WTC11 (cell line): ENCODE measurements at regions not wholly inside any gene's neighbourhood (a gene's known extent, or its start where the extent isn't known, plus 50 kb on each side); places are given as distances from the start of the nearest gene placed in this dataset.

ENCODE experiments used
- ESRRA ChIP-seq: sonication (generic); formaldehyde crosslinking; IDR thresholded peaks from 2 replicates; pipeline ENCODE4 v1.8.1; 2022; ENCODE audit warnings: mild to moderate bottlenecking, missing genetic modification reagents, borderline replicate concordance
- NFYB ChIP-seq: sonication (generic); formaldehyde crosslinking; conservative IDR thresholded peaks from 2 replicates; pipeline ENCODE4 v1.8.0; 2022; ENCODE audit warnings: low read depth, missing genetic modification reagents
- ZNF232 ChIP-seq: sonication (generic); formaldehyde crosslinking; IDR thresholded peaks from 2 replicates; pipeline ENCODE4 v1.8.0; 2022; ENCODE audit warnings: mild to moderate bottlenecking, missing genetic modification reagents
- TF ChIP-seq, protein P1 (sequence below): fragments of 200-600 bp; IDR thresholded peaks from 2 replicates; pipeline ENCODE4 v1.8.0; 2022; ENCODE audit warnings: antibody characterized with exemption
- TF ChIP-seq, protein P2 (sequence below): fragments of 250-450 bp; sonication (Bioruptor Pico); IDR thresholded peaks from 2 replicates; pipeline ENCODE4 v1.9.0; 2021; ENCODE audit warnings: mild to moderate bottlenecking
- TF ChIP-seq, protein P3 (sequence below): sonication (generic); formaldehyde crosslinking; IDR thresholded peaks from 2 replicates; pipeline ENCODE4 v1.8.1; 2022; ENCODE audit warnings: low read depth, mild to moderate bottlenecking, moderate library complexity, missing genetic modification reagents, borderline replicate concordance
- TF ChIP-seq, protein P4 (sequence below): sonication (generic); formaldehyde crosslinking; IDR thresholded peaks from 2 replicates; pipeline ENCODE4 v1.8.1; 2023; ENCODE audit warnings: mild to moderate bottlenecking, missing genetic modification reagents
- TF ChIP-seq, protein P5 (sequence below): sonication (generic); formaldehyde crosslinking; IDR thresholded peaks from 2 replicates; pipeline ENCODE4 v1.8.0; 2022; ENCODE audit warnings: mild to moderate bottlenecking, missing genetic modification reagents

DNA sequence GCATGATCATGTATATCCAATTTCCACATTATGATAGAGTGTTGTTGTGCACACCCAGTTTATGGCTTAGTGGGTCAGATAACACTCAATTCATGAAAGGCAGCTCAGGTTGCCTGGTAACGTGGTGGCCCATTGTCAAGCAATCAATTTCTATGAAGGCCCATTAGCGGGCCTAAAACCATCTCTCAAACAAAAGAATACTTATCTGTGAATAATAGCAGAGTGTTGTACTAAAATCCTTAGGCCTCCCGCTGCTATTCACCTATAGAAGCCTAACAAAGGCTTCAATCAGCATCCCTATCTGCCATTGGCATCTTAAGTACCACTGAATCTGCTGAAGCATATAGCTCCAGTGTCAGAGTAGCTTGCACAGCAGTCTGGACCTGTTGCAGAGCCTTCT lies 849.6 kb upstream of the POU3F4 start:
- TF ChIP-seq, protein P1, sequence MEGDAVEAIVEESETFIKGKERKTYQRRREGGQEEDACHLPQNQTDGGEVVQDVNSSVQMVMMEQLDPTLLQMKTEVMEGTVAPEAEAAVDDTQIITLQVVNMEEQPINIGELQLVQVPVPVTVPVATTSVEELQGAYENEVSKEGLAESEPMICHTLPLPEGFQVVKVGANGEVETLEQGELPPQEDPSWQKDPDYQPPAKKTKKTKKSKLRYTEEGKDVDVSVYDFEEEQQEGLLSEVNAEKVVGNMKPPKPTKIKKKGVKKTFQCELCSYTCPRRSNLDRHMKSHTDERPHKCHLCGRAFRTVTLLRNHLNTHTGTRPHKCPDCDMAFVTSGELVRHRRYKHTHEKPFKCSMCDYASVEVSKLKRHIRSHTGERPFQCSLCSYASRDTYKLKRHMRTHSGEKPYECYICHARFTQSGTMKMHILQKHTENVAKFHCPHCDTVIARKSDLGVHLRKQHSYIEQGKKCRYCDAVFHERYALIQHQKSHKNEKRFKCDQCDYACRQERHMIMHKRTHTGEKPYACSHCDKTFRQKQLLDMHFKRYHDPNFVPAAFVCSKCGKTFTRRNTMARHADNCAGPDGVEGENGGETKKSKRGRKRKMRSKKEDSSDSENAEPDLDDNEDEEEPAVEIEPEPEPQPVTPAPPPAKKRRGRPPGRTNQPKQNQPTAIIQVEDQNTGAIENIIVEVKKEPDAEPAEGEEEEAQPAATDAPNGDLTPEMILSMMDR: no peak
- TF ChIP-seq, protein P2, sequence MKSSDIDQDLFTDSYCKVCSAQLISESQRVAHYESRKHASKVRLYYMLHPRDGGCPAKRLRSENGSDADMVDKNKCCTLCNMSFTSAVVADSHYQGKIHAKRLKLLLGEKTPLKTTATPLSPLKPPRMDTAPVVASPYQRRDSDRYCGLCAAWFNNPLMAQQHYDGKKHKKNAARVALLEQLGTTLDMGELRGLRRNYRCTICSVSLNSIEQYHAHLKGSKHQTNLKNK (CRISPR knock-in tag): no peak
- TF ChIP-seq, protein P3, sequence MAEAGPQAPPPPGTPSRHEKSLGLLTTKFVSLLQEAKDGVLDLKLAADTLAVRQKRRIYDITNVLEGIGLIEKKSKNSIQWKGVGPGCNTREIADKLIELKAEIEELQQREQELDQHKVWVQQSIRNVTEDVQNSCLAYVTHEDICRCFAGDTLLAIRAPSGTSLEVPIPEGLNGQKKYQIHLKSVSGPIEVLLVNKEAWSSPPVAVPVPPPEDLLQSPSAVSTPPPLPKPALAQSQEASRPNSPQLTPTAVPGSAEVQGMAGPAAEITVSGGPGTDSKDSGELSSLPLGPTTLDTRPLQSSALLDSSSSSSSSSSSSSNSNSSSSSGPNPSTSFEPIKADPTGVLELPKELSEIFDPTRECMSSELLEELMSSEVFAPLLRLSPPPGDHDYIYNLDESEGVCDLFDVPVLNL: no peak
- TF ChIP-seq ZNF232 (CRISPR knock-in tag): no peak
- no peak for TF ChIP-seq NFYB
- TF ChIP-seq, protein P4, sequence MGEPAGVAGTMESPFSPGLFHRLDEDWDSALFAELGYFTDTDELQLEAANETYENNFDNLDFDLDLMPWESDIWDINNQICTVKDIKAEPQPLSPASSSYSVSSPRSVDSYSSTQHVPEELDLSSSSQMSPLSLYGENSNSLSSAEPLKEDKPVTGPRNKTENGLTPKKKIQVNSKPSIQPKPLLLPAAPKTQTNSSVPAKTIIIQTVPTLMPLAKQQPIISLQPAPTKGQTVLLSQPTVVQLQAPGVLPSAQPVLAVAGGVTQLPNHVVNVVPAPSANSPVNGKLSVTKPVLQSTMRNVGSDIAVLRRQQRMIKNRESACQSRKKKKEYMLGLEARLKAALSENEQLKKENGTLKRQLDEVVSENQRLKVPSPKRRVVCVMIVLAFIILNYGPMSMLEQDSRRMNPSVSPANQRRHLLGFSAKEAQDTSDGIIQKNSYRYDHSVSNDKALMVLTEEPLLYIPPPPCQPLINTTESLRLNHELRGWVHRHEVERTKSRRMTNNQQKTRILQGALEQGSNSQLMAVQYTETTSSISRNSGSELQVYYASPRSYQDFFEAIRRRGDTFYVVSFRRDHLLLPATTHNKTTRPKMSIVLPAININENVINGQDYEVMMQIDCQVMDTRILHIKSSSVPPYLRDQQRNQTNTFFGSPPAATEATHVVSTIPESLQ (CRISPR knock-in tag): no peak
- TF ChIP-seq, protein P5, sequence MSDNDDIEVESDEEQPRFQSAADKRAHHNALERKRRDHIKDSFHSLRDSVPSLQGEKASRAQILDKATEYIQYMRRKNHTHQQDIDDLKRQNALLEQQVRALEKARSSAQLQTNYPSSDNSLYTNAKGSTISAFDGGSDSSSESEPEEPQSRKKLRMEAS (CRISPR knock-in tag): no peak
- TF ChIP-seq ESRRA (CRISPR knock-in tag): no peak
